Activated CD4-positive, CD25-positive, alpha-beta regulatory T cell (primary cell): ENCODE measurements at regions not wholly inside any gene's neighbourhood (a gene's known extent, or its start where the extent isn't known, plus 50 kb on each side); places are given as distances from the start of the nearest gene placed in this dataset.

Experiments
- DNase-seq, 4 experiments: peaks; one replicate each; lab custom pipeline; 2025; lab: John Stamatoyannopoulos, UW

GRCh38 chr2:136062066-136062837 lies 55.7 kb downstream of the CXCR4 start:
- no peak for DNase-seq

GRCh38 chr2:136060416-136060815 lies 57.5 kb downstream of the CXCR4 start:
- no peak for DNase-seq

GRCh38 chr2:136059036-136059472 lies 58.9 kb downstream of the CXCR4 start:
- DNase-seq: no peak

GRCh38 chr2:136058262-136058661 lies 59.7 kb downstream of the CXCR4 start:
- DNase-seq: no peak

GRCh38 chr2:136057802-136058140 lies 60.2 kb downstream of the CXCR4 start:
- no peak for DNase-seq

- peak in 1 of 4 experiments; percentile 8 for DNase-seq
Measured at GRCh38 chr2:136057023-136057801, 60.7 kb downstream of the CXCR4 start.

GRCh38 chr2:136055929-136056688 lies 61.8 kb downstream of the CXCR4 start:
- DNase-seq: no peak

- no peak for DNase-seq
Measured at GRCh38 chr2:136054856-136055255, 63.1 kb downstream of the CXCR4 start.

- no peak for DNase-seq
Measured at GRCh38 chr2:136052369-136053362, 65.3 kb downstream of the CXCR4 start.

- DNase-seq: no peak
Measured at GRCh38 chr2:136051725-136052048, 66.3 kb upstream of the DARS1 start.

GRCh38 chr2:136051001-136051724 lies 65.7 kb upstream of the DARS1 start:
- DNase-seq: peak in 1 of 4 experiments; percentile 4

- DNase-seq: no peak
Measured at GRCh38 chr2:136049991-136050920, 64.8 kb upstream of the DARS1 start.

GRCh38 chr2:136049011-136049742 lies 63.8 kb upstream of the DARS1 start:
- DNase-seq: peak in 1 of 4 experiments; percentile 3

- no peak for DNase-seq
Measured at GRCh38 chr2:136045835-136046570, 60.6 kb upstream of the DARS1 start.

- no peak for DNase-seq
Measured at GRCh38 chr2:136045344-136045743, 59.9 kb upstream of the DARS1 start.
